GM12864 (cell line): ENCODE measurements at regions not wholly inside any gene's neighbourhood (a gene's known extent, or its start where the extent isn't known, plus 50 kb on each side); places are given as distances from the start of the nearest gene placed in this dataset.
"Not testable (repeated sequence)": the region's sequence is repeated elsewhere in the genome, so short reads cannot be mapped to it uniquely, and the experiment has no call there.

ENCODE experiments used
- DNase-seq: peaks from one replicate; pipeline ENCODE4 v3.0.0-alpha.2; 2011; ENCODE audit warnings: low read depth
- H3K4me3 ChIP-seq: 2 replicates; pipeline ENCODE4 v1.5.1; 2011; ENCODE audit warnings: mild to moderate bottlenecking, low read depth, low read length, control low read depth
- TF ChIP-seq, protein P1 (sequence below): IDR thresholded peaks from 2 replicates; pipeline ENCODE4 v1.5.1; 2011; ENCODE audit warnings: low read depth, mild to moderate bottlenecking, moderate library complexity, low read length, control low read depth, inconsistent platforms; ENCODE audit errors: missing control alignments

DNA sequence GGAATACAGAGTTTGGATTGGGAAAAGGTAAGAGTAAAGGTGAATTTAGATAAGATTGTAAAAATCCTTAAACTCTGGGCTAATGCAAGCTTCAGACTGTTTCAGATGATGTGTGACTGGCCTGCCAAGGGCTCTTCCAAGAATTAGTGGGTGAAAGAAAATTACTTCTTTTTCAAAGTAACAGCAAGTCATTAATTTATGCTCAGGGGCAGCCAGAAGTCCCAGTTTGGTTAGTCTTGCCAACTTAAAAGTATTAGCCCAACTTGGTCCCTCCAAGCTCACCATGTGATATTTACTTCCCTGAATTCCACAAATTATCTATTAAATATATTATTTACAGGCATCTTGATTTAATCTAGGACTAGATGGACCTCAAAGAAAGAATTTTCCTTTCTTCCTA is 947.8 kb downstream of the NR2F1-AS1 start:
- no peak overlapping the region for H3K4me3 ChIP-seq
- TF ChIP-seq, protein P1, sequence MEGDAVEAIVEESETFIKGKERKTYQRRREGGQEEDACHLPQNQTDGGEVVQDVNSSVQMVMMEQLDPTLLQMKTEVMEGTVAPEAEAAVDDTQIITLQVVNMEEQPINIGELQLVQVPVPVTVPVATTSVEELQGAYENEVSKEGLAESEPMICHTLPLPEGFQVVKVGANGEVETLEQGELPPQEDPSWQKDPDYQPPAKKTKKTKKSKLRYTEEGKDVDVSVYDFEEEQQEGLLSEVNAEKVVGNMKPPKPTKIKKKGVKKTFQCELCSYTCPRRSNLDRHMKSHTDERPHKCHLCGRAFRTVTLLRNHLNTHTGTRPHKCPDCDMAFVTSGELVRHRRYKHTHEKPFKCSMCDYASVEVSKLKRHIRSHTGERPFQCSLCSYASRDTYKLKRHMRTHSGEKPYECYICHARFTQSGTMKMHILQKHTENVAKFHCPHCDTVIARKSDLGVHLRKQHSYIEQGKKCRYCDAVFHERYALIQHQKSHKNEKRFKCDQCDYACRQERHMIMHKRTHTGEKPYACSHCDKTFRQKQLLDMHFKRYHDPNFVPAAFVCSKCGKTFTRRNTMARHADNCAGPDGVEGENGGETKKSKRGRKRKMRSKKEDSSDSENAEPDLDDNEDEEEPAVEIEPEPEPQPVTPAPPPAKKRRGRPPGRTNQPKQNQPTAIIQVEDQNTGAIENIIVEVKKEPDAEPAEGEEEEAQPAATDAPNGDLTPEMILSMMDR, result no peak
- no peak for DNase-seq

DNA sequence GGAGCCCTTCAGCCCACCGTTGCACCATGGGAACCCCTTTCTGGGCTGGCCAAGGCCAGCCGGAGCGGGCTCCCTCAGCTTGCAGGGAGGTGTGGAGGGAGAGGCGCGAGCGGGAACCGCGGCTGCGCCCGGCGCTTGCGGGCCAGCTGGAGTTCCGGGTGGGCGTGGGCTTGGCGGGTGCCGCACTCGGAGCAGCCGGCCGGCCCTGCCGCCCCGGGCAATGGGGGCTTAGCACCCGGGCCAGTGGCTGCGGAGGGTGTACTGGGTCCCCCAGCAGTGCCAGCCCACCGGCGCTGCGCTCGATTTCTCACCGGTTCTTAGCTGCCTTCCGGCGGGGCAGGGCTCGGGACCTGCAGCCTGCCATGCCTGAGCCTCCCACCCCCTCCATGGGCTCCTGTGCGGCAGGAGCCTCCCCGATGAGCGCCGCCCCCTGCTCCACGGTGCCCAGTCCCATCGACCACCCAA is 949.8 kb downstream of the NR2F1-AS1 start:
- not testable (repeated sequence) for DNase-seq, H3K4me3 ChIP-seq

DNA sequence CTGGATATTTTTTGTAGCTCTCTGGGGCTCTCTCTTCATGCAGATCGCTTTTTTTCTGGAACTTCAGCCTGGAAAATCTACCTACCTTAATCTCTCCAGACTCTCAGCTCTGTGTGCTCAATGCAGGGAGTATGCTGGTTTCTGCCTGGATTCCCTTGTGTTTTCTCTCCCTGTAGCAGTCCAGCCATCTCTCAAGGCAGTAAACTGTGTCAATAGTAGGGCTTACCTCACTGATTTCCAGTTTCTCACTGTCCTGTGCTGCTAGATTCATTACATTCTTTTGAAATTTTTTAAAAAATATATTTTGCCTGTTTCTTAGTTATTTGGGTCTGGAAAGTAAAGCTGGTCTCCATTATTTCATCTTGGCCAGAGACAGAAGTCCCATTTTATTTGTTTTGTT is 951.4 kb downstream of the NR2F1-AS1 start:
- no peak overlapping the region for H3K4me3 ChIP-seq
- TF ChIP-seq, protein P1, result no peak
- DNase-seq, result no peak

DNA sequence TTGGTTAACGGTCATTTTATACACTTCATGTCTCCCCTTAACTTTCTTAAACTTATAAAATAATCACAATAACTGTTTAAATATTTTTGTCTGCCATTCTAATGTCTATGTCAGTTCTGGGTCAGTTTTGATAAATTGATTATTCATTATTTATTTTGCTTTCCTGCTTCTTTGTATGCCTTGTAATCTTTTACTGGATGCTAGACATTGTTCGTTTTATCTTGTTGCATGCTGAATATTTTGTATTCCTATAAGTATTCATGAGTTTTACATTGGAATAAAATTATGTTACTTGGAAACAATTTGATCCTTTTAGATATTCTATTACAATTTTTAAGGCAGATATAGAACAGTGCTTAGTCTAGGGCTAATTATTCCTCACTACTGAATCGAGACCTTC is 952.0 kb downstream of the NR2F1-AS1 start:
- no peak overlapping the region for H3K4me3 ChIP-seq
- TF ChIP-seq, protein P1, result no peak
- DNase-seq, result no peak

DNA sequence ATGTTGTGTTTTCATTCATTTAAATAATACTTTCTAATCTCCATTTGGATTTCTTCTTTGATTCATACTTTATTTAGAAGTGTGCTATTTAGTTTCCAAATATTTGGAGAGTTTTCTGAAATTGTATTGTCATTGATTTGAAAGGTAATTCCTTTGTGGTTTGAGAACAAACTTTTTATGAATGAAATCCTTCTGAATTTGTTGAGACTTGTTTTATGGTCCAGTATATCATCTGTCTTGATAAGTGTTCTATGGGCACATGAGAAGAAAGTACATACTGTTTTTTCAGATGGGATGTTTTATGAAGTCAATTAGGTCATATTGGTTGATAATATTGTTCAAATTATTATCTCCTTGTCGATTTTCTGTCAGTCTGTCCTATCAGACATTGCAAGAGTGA is 953.8 kb downstream of the NR2F1-AS1 start:
- TF ChIP-seq, protein P1, result no peak
- H3K4me3 ChIP-seq, result no peak overlapping the region
- DNase-seq, result no peak

DNA sequence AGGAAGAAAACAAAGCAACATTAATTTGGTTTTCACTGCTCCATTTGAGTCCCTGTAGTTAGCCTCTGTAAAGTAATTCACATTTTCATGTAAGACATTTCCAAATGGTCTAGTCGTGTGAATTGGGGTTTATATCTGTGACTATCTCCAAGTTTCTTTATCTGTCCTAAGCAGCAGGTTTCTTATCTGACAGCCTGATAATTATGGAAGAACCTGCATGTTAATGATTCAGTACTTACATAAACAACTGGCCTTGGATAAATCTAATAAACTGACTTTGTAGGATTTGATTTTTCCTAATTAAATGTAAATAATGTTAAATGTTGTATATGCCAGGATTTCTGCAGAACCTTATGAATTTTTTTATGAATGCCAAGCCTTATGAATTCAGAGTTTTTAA is 964.9 kb downstream of the NR2F1-AS1 start:
- TF ChIP-seq, protein P1, result no peak
- no peak overlapping the region for H3K4me3 ChIP-seq
- DNase-seq, result no peak

DNA sequence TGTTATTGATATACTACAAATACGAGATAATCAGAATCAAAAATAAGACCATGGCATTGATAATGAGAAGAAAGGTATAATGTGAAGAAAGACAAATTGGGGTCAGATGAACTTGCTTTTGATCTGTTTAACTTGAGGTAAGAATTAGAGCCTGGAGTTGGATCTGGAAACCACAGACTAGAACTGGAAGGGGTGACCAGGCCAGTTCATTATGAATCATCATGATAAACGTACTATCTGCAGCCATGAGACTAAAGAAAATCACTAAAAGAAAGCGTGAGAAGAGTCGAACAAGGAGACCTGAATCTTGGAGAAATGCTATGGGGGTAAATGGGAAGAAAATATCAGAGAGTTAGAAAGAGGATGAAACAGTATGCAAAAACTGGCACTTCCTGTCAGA is 967.5 kb downstream of the NR2F1-AS1 start:
- TF ChIP-seq, protein P1, result no peak
- DNase-seq, result no peak
- H3K4me3 ChIP-seq, result no peak overlapping the region

DNA sequence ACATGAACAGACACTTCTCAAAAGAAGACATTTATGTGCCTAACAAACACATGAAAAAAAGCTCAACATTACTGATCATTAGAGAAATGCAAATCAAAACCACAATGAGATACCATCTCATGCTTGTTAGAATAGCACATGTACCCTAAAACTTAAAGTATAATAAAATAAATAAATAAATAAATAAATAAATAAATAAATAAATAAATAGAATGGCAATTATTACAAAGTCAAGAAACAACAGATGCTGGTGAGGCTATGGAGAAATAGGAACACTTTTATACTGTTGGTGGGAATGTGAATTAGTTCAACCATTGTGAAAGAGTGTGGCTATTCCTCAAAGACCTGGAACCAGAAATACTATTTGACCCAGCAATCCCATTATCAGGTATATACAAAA is 970.6 kb downstream of the NR2F1-AS1 start:
- not testable (repeated sequence) for H3K4me3 ChIP-seq, DNase-seq
